Embryonic facial prominence (tissue), 1 donor: ENCODE measurements at regions not wholly inside any gene's neighbourhood (a gene's known extent, or its start where the extent isn't known, plus 50 kb on each side); places are given as distances from the start of the nearest gene placed in this dataset.
"Not testable (repeated sequence)": the region's sequence is repeated elsewhere in the genome, so short reads cannot be mapped to it uniquely, and the experiment has no call there.

Source experiments
- DNase-seq: peaks from one replicate; pipeline ENCODE4 v3.0.0-alpha.2; 2016; ENCODE audit errors: extremely low spot score

- DNase-seq, result no peak
These were observed 151.4 kb upstream of the NXPH2 start for GRCh38 chr2:138931284-138932256.

- no peak for DNase-seq
These were observed 150.4 kb upstream of the NXPH2 start for GRCh38 chr2:138930571-138930970.

- DNase-seq, result no peak
These were observed 148.3 kb upstream of the NXPH2 start for GRCh38 chr2:138928374-138929021.

- DNase-seq, result peak; percentile 38
These were observed 142.9 kb upstream of the NXPH2 start for GRCh38 chr2:138922973-138923563.

GRCh38 chr2:138919120-138919747, 139.0 kb upstream of the NXPH2 start:
- DNase-seq, result no peak

GRCh38 chr2:138910427-138910826, 130.2 kb upstream of the NXPH2 start:
- no peak for DNase-seq

- DNase-seq, result no peak
These were observed 126.4 kb upstream of the NXPH2 start for GRCh38 chr2:138906549-138906948.

- no peak for DNase-seq
These were observed 122.2 kb upstream of the NXPH2 start for GRCh38 chr2:138902239-138902871.

- no peak for DNase-seq
These were observed 121.3 kb upstream of the NXPH2 start for GRCh38 chr2:138901530-138901929.

GRCh38 chr2:138898855-138899254, 118.7 kb upstream of the NXPH2 start:
- no peak for DNase-seq

GRCh38 chr2:138897274-138897673, 117.1 kb upstream of the NXPH2 start:
- DNase-seq, result no peak

GRCh38 chr2:138893746-138894145, 113.6 kb upstream of the NXPH2 start:
- no peak for DNase-seq

GRCh38 chr2:138881126-138881525, 100.9 kb upstream of the NXPH2 start:
- no peak for DNase-seq

- DNase-seq, result no peak
These were observed 99.7 kb upstream of the NXPH2 start for GRCh38 chr2:138879931-138880330.

GRCh38 chr2:138877421-138877820, 97.2 kb upstream of the NXPH2 start:
- DNase-seq, result no peak

- DNase-seq, result no peak
These were observed 94.1 kb upstream of the NXPH2 start for GRCh38 chr2:138874251-138874650.

GRCh38 chr2:138872116-138872515, 91.9 kb upstream of the NXPH2 start:
- not testable (repeated sequence) for DNase-seq

- DNase-seq, result no peak
These were observed 91.1 kb upstream of the NXPH2 start for GRCh38 chr2:138871312-138871711.

- DNase-seq, result no peak
These were observed 87.2 kb upstream of the NXPH2 start for GRCh38 chr2:138867341-138867740.

- no peak for DNase-seq
These were observed 86.6 kb upstream of the NXPH2 start for GRCh38 chr2:138866797-138867196.

GRCh38 chr2:138853761-138854160, 73.6 kb upstream of the NXPH2 start:
- DNase-seq, result no peak

GRCh38 chr2:138853296-138853695, 73.1 kb upstream of the NXPH2 start:
- DNase-seq, result no peak
